Stimulated activated CD8-positive, alpha-beta memory T cell treated with anti-CD3 and anti-CD28 coated beads, Interleukin-7, amount 100 ng/mL, for 4 hours (primary cell): ENCODE measurements at regions not wholly inside any gene's neighbourhood (a gene's known extent, or its start where the extent isn't known, plus 50 kb on each side); places are given as distances from the start of the nearest gene placed in this dataset.

Source experiments
- DNase-seq, 2 donors: peaks; one replicate each; pipeline ENCODE4 v3.0.0-alpha.2; 2020; ENCODE audit warnings: low read depth in 2 of 2

DNA sequence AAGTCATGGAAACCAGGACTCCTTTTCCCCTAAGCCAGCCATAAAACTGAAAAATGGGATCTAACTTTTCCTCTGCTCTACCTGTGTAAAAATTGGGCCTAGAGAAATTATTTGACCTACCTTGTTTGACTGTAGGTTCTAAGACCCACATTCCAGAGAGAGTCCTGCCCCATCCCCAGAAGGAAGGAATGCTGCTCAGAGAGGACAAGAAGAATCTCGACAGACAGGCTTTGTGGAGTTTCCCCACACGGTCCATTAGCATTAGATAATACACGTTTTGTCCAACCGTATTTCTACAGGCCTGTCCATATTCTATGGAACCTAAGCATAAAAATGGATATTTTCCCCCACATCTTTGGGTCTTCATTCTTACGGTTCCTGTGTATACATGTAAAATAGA, 403.3 kb downstream of the METTL4 start:
- DNase-seq: no peak

- no peak for DNase-seq
Observed at GRCh38 chr18:2169656-2170055, 401.6 kb downstream of the METTL4 start.

DNA sequence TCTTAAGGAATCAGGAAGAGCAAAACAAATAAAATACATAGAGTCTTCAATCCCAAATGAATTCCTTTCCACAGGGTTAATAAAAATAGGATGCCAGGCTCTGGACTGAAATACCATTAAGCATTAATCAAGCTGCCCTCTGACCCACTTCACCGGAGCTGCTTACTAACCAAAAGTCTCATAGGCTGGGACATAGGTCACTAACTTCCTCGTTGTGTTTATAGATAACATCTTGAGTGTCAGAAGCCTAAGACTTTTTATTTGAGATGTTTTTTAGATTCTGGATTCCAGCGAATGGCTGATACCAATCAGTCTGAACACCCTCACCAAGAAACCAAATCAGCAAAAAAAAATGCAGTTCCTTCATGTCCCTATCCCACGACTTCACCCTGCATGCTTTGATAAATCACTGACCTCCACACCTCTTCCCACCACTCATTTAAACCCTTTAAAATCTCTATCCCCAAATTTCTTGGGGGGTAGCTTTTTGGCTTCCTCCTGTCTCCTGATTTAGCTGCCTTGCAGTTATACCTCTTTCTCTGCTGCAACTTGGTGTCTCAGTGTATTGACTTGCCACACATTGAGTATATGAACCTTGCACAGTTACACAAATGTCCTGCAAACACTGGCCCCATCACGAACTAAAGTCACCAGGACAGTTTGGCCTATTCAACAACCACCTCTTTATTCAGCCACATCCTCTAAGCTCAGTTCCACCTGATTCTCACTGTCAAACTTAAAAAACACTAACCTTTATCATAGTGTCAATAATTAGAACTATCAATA, 399.3 kb downstream of the METTL4 start:
- no peak for DNase-seq

- DNase-seq: no peak
Observed at GRCh38 chr18:2172881-2173280, 398.4 kb downstream of the METTL4 start.

GRCh38 chr18:2173486-2173885, 397.8 kb downstream of the METTL4 start:
- DNase-seq: no peak

GRCh38 chr18:2178036-2178435, 393.3 kb downstream of the METTL4 start:
- no peak for DNase-seq

DNA sequence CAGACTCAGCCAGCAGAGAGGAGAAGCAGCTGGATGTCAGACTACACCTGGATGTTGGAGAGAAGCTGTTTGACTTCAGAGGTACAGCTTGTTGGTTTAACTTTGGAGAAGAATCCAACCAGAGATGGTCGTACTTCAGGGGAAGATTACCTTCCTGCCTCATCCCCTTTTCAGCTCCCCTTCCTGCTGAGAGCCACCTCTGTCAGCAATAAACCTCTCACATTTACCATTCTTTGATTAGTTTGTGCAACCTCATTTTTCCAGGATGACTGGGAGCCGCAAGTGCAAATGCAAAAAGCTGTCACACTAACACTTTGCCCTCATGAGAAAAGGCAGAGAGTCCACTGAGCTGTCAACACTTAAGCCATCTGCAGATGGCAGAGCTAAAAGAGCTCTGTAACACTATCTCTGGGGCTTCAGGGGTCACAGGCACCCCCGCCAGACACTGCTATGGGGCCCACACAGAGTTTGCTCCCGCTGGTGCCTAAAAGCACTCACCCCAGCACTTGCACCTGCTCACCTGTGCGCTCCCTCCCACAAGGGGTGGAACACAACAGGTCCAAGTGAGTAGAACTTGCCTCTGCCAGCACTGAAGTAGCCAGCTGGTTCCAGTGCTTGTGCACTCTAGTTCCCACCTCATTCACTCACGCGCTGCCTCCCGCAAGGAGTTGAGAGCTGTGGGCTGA, 391.7 kb downstream of the METTL4 start:
- DNase-seq: no peak

- no peak for DNase-seq
Observed at GRCh38 chr18:2180586-2180985, 390.7 kb downstream of the METTL4 start.

DNA sequence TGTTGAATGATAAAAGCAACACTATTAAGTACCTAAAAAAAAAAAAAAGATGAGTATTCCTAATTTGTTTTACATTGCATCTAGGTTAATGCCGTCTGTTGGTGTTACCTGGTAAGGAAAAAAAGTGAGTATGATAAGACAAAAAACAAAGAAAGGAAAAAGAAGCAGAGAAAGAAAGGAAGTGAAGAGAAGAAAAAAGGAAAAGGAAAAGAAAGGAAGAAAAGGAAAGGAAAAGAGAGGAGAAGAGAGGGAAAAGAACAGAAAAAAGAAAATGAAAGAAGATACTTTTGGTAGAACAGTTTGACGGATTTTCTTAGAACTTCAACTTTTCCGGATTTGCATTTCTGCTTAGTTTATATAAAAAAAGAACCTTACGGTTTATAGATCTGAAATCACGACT, 387.9 kb downstream of the METTL4 start:
- no peak for DNase-seq

- DNase-seq: no peak
Observed at GRCh38 chr18:2186967-2187366, 384.3 kb downstream of the METTL4 start.

DNA sequence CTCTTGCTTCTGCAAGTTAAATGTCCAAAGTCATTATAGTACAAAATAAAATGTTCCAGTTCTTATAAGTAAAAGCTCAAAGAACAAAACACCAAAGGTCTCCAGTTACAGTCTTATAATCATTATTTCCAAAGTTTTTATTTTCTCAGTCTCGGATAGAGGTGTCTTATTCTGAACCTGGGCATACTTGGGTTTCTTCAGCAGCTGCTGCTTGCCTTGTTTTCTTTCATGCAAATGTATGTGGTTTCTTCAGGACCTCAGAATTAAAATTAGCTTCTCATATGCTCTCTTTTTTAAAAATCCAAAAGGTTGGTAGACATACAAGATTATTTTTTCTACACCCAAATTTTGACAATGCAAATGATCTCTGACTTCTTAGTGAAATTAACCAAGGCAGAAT, 383.0 kb downstream of the METTL4 start:
- no peak for DNase-seq

DNA sequence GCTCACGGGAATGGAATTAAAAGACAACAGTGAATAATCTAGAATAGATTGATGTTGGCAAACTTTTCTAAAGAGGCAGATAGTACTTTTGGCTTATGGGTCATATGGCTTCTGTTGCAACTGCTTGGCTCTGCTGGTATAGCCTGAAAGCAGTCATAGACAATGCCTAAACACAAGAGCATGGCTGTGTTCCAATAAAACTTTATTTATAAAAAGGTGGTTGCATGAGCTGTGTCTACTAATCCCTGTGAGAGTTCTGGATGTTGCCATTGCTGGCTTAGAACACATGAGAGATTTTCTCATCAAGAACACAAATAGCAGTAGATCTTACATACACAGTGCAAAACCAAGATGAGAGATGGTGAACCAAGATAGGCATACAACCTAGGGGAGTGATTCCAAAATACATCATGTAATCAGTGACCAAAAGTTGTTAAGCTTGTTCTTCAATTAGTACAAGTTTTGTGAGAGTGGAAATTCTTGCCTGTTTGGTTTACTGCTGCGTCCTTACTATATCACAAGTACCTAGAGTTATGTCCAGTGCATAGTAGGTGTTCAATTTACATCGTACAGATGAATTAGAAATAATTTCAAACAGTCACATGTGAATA, 380.0 kb downstream of the METTL4 start:
- DNase-seq: no peak

DNA sequence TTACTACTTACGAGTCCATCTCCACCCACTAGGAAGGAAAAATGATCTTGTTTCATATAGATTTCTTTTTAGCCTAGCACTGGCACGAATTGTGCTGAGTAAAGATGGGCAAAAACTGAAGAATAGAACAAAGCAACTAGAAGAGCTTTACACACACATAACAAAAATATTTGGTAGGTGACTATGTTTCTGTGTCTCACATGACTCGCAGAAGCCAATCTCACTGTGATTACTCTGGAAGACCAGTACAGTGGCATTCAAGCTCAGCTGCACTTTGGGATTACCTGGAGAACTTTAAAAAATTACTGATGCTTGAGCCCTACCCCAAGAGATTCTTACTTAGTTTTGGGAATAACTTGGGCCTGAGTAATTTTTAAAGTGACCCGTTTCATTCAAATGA, 378.7 kb downstream of the METTL4 start:
- DNase-seq: no peak

GRCh38 chr18:2197946-2198345, 373.4 kb downstream of the METTL4 start:
- DNase-seq: no peak

- DNase-seq: no peak
Observed at GRCh38 chr18:2199060-2199459, 372.2 kb downstream of the METTL4 start.

DNA sequence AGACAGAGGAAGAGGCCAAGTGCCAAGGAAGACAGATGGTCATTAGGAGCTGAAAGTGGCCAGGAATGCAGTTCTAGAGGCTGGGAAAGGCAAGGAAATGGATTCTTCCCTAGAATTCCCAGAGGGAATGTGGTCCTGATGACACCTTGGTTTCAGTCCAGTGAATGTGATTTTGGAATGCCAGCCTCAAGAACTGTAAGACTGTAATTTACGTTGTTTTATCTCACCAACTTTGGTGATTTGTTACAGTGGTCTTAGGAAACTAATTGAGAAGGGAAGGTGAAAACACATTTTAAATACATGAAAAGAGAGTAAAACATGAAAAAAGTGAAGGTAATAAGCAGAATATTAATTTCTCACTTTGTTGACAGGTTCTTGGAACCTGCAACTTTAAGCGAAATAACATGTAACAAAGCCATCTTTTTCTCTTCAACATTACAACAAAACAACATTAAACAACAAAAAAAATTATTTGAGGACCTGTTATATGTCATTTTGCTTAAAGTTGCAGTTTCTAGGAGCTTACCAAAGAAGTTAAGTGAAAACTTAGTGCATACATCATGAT, 370.2 kb downstream of the METTL4 start:
- DNase-seq: no peak

GRCh38 chr18:2204736-2205135, 366.6 kb downstream of the METTL4 start:
- no peak for DNase-seq

DNA sequence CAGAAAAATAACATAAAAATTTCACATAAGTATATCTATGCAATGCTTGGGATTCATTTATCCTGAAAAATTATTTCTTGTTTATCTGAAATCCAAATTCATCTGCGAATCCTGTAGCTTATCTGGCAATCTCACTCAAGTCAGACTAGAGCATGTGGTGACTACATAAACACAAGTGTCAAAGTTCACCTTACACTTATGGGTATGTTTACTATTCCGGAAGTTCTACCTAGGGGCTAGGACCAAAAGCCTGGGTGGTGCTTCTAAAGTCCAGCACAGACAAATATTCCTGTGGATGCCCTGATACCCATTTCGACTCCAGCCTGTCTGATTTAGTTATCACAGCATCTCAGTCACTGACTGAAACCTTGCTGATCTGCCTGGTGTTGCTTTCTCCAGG, 364.0 kb downstream of the METTL4 start:
- no peak for DNase-seq

DNA sequence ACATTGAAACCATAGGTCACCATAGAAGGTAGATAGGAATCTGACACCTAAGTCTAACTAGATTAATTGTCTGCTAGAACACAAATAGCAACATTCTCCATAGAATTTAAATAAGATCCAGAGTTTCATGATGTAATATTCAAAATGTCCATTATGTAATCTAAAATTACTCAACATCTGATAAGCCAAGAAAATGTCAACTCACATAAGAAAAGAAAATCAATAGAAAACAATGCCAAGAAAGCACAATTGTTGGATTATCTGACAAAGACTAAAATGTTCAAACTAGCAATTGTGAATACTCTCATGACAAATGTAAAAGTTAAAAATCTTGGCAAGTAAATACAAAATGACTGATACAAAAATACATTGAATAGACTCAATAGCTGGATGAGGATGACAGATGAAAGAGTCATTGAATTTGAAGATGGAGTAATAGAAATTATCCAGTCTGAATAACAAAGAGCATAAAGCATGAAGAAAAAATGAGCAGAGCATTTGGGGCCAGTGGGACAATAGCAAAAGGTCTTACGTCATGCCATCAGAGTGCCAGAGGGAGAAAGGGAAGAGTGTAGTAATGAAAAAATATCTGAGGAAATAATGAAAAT, 358.6 kb downstream of the METTL4 start:
- DNase-seq: no peak

DNA sequence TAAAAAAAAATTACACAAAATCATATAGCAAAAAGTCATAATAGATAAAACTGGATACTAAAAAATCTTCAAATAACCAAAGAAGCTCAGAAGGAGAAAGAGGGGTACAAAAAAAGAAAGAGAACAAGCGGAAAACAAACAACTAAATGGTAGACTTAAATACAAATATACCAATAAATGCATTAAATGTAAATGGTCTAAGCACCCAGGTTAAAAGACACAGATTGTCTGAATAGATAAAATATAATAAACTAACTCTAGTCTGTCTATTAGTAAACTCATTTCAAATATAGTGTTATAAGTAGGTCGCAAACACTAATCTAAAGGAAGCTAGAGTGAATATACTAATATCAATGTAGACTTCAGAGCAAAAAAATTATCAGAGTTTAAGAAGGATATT, 357.4 kb downstream of the METTL4 start:
- no peak for DNase-seq

DNA sequence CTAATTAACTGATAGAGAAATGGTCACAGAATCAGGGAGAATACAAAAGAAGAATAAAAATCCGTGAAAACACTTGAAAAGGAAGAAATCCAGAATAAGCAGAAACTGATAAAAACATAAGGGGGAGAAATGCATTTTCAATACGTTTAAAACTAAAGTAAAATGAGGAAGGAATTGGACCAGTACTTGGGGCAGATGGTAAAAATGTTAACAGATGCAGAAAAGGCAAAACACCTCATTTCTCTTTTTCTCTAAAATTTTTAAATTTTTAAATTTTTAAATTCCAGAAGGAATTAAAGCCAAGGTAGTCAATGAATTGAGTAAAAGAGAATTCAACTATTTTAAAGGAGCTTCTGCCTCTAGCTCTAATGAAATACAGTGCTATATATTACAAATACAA, 353.9 kb downstream of the METTL4 start:
- no peak for DNase-seq

DNA sequence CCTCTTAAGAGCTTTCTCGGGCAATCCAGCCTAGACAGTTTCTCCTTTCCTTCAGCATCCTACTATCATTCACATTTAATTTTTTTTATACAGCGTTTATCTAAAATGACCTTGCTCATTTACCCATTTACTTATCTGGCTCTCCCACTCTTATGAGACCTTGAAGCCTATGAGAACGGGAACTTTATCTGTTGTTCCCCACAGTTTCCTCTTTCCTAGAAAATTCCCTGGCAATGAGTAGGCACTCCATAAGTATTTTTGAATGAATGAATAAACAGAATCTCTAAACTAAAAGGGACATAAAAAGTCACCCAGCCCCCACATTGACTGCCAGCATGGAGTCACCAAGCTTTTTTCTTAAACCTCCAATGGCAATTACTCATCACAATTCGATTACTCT, 353.2 kb downstream of the METTL4 start:
- no peak for DNase-seq
